ENCODE measurements at regions not wholly inside any gene's neighbourhood (a gene's known extent, or its start where the extent isn't known, plus 50 kb on each side); places are given as distances from the start of the nearest gene placed in this dataset.

DNA sequence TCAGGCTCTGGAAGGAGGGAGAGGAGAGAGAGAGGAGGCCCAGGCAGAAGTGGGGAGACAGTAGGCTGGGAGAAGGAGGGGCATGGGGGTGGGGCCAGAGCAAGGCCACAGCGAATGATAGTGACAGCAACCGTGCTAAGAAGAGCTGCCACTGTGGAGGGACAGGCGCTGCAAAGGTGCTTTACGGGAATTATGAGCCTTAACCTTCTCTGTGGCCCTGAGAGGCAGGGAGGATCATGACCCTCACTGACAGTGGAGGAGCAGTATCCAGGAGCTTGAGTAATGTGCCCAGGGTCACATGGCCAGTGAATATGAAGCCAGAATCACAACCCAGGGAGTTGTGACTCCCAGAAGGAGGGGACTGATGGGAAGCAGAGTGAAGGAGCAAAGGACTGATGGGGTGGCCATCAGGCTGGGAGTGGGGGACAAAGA lies 53.4 kb upstream of the RPL11 start (continued):
- TF ChIP-seq, protein P1, sequence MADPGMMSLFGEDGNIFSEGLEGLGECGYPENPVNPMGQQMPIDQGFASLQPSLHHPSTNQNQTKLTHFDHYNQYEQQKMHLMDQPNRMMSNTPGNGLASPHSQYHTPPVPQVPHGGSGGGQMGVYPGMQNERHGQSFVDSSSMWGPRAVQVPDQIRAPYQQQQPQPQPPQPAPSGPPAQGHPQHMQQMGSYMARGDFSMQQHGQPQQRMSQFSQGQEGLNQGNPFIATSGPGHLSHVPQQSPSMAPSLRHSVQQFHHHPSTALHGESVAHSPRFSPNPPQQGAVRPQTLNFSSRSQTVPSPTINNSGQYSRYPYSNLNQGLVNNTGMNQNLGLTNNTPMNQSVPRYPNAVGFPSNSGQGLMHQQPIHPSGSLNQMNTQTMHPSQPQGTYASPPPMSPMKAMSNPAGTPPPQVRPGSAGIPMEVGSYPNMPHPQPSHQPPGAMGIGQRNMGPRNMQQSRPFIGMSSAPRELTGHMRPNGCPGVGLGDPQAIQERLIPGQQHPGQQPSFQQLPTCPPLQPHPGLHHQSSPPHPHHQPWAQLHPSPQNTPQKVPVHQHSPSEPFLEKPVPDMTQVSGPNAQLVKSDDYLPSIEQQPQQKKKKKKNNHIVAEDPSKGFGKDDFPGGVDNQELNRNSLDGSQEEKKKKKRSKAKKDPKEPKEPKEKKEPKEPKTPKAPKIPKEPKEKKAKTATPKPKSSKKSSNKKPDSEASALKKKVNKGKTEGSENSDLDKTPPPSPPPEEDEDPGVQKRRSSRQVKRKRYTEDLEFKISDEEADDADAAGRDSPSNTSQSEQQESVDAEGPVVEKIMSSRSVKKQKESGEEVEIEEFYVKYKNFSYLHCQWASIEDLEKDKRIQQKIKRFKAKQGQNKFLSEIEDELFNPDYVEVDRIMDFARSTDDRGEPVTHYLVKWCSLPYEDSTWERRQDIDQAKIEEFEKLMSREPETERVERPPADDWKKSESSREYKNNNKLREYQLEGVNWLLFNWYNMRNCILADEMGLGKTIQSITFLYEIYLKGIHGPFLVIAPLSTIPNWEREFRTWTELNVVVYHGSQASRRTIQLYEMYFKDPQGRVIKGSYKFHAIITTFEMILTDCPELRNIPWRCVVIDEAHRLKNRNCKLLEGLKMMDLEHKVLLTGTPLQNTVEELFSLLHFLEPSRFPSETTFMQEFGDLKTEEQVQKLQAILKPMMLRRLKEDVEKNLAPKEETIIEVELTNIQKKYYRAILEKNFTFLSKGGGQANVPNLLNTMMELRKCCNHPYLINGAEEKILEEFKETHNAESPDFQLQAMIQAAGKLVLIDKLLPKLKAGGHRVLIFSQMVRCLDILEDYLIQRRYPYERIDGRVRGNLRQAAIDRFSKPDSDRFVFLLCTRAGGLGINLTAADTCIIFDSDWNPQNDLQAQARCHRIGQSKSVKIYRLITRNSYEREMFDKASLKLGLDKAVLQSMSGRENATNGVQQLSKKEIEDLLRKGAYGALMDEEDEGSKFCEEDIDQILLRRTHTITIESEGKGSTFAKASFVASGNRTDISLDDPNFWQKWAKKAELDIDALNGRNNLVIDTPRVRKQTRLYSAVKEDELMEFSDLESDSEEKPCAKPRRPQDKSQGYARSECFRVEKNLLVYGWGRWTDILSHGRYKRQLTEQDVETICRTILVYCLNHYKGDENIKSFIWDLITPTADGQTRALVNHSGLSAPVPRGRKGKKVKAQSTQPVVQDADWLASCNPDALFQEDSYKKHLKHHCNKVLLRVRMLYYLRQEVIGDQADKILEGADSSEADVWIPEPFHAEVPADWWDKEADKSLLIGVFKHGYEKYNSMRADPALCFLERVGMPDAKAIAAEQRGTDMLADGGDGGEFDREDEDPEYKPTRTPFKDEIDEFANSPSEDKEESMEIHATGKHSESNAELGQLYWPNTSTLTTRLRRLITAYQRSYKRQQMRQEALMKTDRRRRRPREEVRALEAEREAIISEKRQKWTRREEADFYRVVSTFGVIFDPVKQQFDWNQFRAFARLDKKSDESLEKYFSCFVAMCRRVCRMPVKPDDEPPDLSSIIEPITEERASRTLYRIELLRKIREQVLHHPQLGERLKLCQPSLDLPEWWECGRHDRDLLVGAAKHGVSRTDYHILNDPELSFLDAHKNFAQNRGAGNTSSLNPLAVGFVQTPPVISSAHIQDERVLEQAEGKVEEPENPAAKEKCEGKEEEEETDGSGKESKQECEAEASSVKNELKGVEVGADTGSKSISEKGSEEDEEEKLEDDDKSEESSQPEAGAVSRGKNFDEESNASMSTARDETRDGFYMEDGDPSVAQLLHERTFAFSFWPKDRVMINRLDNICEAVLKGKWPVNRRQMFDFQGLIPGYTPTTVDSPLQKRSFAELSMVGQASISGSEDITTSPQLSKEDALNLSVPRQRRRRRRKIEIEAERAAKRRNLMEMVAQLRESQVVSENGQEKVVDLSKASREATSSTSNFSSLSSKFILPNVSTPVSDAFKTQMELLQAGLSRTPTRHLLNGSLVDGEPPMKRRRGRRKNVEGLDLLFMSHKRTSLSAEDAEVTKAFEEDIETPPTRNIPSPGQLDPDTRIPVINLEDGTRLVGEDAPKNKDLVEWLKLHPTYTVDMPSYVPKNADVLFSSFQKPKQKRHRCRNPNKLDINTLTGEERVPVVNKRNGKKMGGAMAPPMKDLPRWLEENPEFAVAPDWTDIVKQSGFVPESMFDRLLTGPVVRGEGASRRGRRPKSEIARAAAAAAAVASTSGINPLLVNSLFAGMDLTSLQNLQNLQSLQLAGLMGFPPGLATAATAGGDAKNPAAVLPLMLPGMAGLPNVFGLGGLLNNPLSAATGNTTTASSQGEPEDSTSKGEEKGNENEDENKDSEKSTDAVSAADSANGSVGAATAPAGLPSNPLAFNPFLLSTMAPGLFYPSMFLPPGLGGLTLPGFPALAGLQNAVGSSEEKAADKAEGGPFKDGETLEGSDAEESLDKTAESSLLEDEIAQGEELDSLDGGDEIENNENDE (IDR thresholded peaks at IDR 0.05; ENCODE audit: insufficient replicate concordance, low read length): no peak
- TF ChIP-seq TBP (IDR thresholded peaks at IDR 0.05; ENCODE audit: low read depth, low read length): no peak
- TF ChIP-seq RAD21 (IDR thresholded peaks at IDR 0.05 in 1 of 2, conservative IDR thresholded peaks at IDR 0.05 in 1 of 2; ENCODE audit: low read depth in 2 of 2, low read length in 2 of 2): no peak
- TF ChIP-seq TAF1 (IDR thresholded peaks at IDR 0.05; ENCODE audit: low read depth, low read length): no peak
- no peak for TF ChIP-seq SP2 (IDR thresholded peaks at IDR 0.05; ENCODE audit: low read length)
- TF ChIP-seq GABPA (IDR thresholded peaks at IDR 0.05; ENCODE audit: borderline replicate concordance, insufficient read depth, low read length): no peak
- TF ChIP-seq SRF (IDR thresholded peaks at IDR 0.05; ENCODE audit: low read depth, low read length): no peak
- TF ChIP-seq PHF8 (conservative IDR thresholded peaks at IDR 0.05; ENCODE audit: low read depth, low read length): no peak
- no peak for TF ChIP-seq ASH2L (IDR thresholded peaks at IDR 0.05; ENCODE audit: low read length)

All from H1 (cell line).